Gastrocnemius medialis (tissue), 4 donors: ENCODE measurements at regions not wholly inside any gene's neighbourhood (a gene's known extent, or its start where the extent isn't known, plus 50 kb on each side); places are given as distances from the start of the nearest gene placed in this dataset.

Source experiments
- ATAC-seq, 2 donors: fragments of 150-250 bp; one replicate each; pipeline ENCODE4 v1.9.1; 2016
- DNase-seq, 2 donors: peaks; one replicate each; pipeline ENCODE4 v3.0.0-alpha.2; 2019
- H3K27ac ChIP-seq, 4 donors: fragments of 200-600 bp; sonication (generic); 1 replicate in 1 of 4; 2 replicates in 3 of 4; pipeline ENCODE4 v1.5.1; 2016 to 2018; ENCODE audit warnings: mild to moderate bottlenecking in 2 of 4, moderate library complexity in 1 of 4
- H3K27me3 ChIP-seq, 3 donors: fragments of 200-600 bp; sonication (generic) in 2 of 3; 1 replicate in 1 of 3; 2 replicates in 2 of 3; pipeline versions ENCODE4 v1.5.1 to v1.6.0; 2016 to 2019; ENCODE audit warnings: mild to moderate bottlenecking in 1 of 3, moderate library complexity in 1 of 3
- H3K36me3 ChIP-seq, 2 donors: fragments of 200-600 bp; sonication (generic) in 1 of 2; one replicate each; pipeline ENCODE4 v1.5.1; 2017 to 2018
- H3K4me1 ChIP-seq, 2 donors: fragments of 200-600 bp; sonication (generic) in 1 of 2; one replicate each; pipeline ENCODE4 v1.5.1; 2016 to 2017; ENCODE audit warnings: mild to moderate bottlenecking in 2 of 2
- H3K4me3 ChIP-seq, 4 donors: fragments of 200-600 bp; sonication (generic) in 3 of 4; 1 replicate in 1 of 4; 2 replicates in 3 of 4; pipeline ENCODE4 v1.5.1; 2016 to 2019; ENCODE audit warnings: mild to moderate bottlenecking in 2 of 4
- H3K9me3 ChIP-seq, 3 donors: fragments of 200-600 bp; sonication (generic) in 2 of 3; 1 replicate in 1 of 3; 2 replicates in 2 of 3; pipeline ENCODE4 v1.5.1; 2016 to 2019
- CTCF ChIP-seq, 5 experiments: fragments of 450-650 bp in 3 of 5; fragments of 200-600 bp in 2 of 5; sonication (generic) in 2 of 5; IDR thresholded peaks in 4 of 5; conservative IDR thresholded peaks in 1 of 5; 1 replicate in 4 of 5; 2 replicates in 1 of 5; pipeline ENCODE4 v1.5.1; 2016 to 2019; ENCODE audit warnings: antibody characterized with exemption in 5 of 5, mild to moderate bottlenecking in 3 of 5, moderate library complexity in 3 of 5
- POLR2A ChIP-seq, 2 donors: fragments of 450-650 bp; IDR thresholded peaks; one replicate each; pipeline ENCODE4 v1.6.1; 2017; ENCODE audit warnings: antibody characterized with exemption in 2 of 2, mild to moderate bottlenecking in 2 of 2, moderate library complexity in 2 of 2
- in situ Hi-C, 4 donors: fragments of 200-750 bp; cut with MboI; loops; one replicate each; pipeline versions ENCODE4 v1.15.0 to v1.8.0; 2017; ENCODE audit warnings: low sequenced_read_pairs in 4 of 4
- intact Hi-C: fragments of 100-400 bp; cut with DNase I; formaldehyde crosslinking; loops from one replicate; pipeline ENCODE4 v1.15.1; 2023; ENCODE audit warnings: low total_unique reads

GRCh38 chr15:70412794-70413193 lies 315.1 kb upstream of the TLE3 start:
- Histone ChIP-seq H3K4me3 (no peak overlapping the region), H3K27me3 (peaks cover 4 to 10% (median 9%) of the 10 kb centered on the region in 3 donors), H3K36me3 (no peaks in the 10 kb centered on the region), H3K9me3 (no peaks in the 10 kb centered on the region), H3K27ac (no peak overlapping the region), H3K4me1 (no peaks in the 10 kb centered on the region)
- DNase-seq (no peak), ATAC-seq (no peak)
- no peak for TF ChIP-seq POLR2A (IDR thresholded peaks at IDR 0.05)
- TF ChIP-seq CTCF (IDR thresholded peaks at IDR 0.05 in 4 of 5, conservative IDR thresholded peaks at IDR 0.05 in 1 of 5), result no peak
- in situ Hi-C loops (no loop called here), intact Hi-C loops (no loop called here)

- intact Hi-C loops, result no loop called here
- H3K4me3 ChIP-seq, result no peak overlapping the region
- no peak for ATAC-seq
- peaks cover 0 to 4% (median 2%) of the 10 kb centered on the region in 3 donors for H3K27me3 ChIP-seq
- H3K9me3 ChIP-seq, result peaks cover 0 to 2% (median 0%) of the 10 kb centered on the region in 3 donors
- in situ Hi-C loops, result no loop called here
- TF ChIP-seq CTCF (IDR thresholded peaks at IDR 0.05 in 4 of 5, conservative IDR thresholded peaks at IDR 0.05 in 1 of 5) (no peak), POLR2A (IDR thresholded peaks at IDR 0.05) (no peak)
- DNase-seq, result no peak
- H3K4me1 ChIP-seq, result no peaks in the 10 kb centered on the region
- H3K27ac ChIP-seq, result no peak overlapping the region
- no peaks in the 10 kb centered on the region for H3K36me3 ChIP-seq
Observed at GRCh38 chr15:70411143-70411863, 313.6 kb upstream of the TLE3 start.

GRCh38 chr15:70410371-70410985 lies 312.8 kb upstream of the TLE3 start:
- Histone ChIP-seq H3K27ac (no peak overlapping the region), H3K4me3 (no peak overlapping the region), H3K9me3 (peaks cover 0 to 4% (median 0%) of the 10 kb centered on the region in 3 donors), H3K36me3 (no peaks in the 10 kb centered on the region), H3K27me3 (no peaks in the 10 kb centered on the region), H3K4me1 (no peaks in the 10 kb centered on the region)
- intact Hi-C loops (no loop called here), in situ Hi-C loops (no loop called here)
- no peak for DNase-seq
- no peak for ATAC-seq
- no peak for TF ChIP-seq POLR2A (IDR thresholded peaks at IDR 0.05)
- TF ChIP-seq CTCF (IDR thresholded peaks at IDR 0.05 in 4 of 5, conservative IDR thresholded peaks at IDR 0.05 in 1 of 5), result no peak

- no peak for TF ChIP-seq POLR2A (IDR thresholded peaks at IDR 0.05)
- TF ChIP-seq CTCF (IDR thresholded peaks at IDR 0.05 in 4 of 5, conservative IDR thresholded peaks at IDR 0.05 in 1 of 5), result no peak
- Histone ChIP-seq H3K4me3 (no peak overlapping the region), H3K27me3 (no peaks in the 10 kb centered on the region), H3K4me1 (no peaks in the 10 kb centered on the region), H3K36me3 (no peaks in the 10 kb centered on the region), H3K27ac (no peak overlapping the region), H3K9me3 (peaks cover 0 to 4% (median 0%) of the 10 kb centered on the region in 3 donors)
- intact Hi-C loops, result no loop called here
- DNase-seq (no peak), ATAC-seq (no peak)
- in situ Hi-C loops, result no loop called here
Observed at GRCh38 chr15:70409388-70409787, 311.7 kb upstream of the TLE3 start.
